K562 (cell line): ENCODE measurements at regions not wholly inside any gene's neighbourhood (a gene's known extent, or its start where the extent isn't known, plus 50 kb on each side); places are given as distances from the start of the nearest gene placed in this dataset.

ENCODE experiments used
- ATAC-seq: fragments of 200-7000 bp; cut with Tn5 transposase; 3 replicates; pipeline ENCODE4 v1.9.1; 2020; ENCODE audit warnings: moderate library complexity
- BruUV-seq: library from RNA; stranded (reverse); fragments of 400-500 nt; replicated peaks from 2 replicates; lab custom pipeline; 2021; lab: Mats Ljungman, UMichigan
- CTCF ChIA-PET: fragments of 300-600 bp; formaldehyde crosslinking; extraction: SDS; loops from one replicate; lab custom pipeline; 2021; ENCODE audit warnings: low intra/inter-chr PET ratio; lab: Yijun Ruan, JAX
- POLR2A ChIA-PET: fragments of 300-600, 350-650 bp; sonication (Branson Sonifier 250); formaldehyde crosslinking; extraction: SDS; loops from one replicate; lab custom pipeline; 2021; ENCODE audit warnings: antibody characterized with exemption, inconsistent platforms; lab: Yijun Ruan, JAX
- DNase-seq, 4 experiments: peaks; one replicate each; pipeline versions ENCODE4 v3.0.0 to v3.0.0-alpha.2; 2011 to 2018; ENCODE audit warnings: low spot score in 3 of 4, mixed read lengths in 3 of 4; ENCODE audit errors: extremely low read depth in 1 of 4
- FAIRE-seq: peaks from 2 replicates; lab custom pipeline; 2011; peaks lifted over from hg19 to GRCh38; lab: Jason Lieb, UNC
- H2AFZ ChIP-seq: 2 replicates; pipeline ENCODE4 v1.6.0; 2011; ENCODE audit warnings: low read depth, low read length, control low read depth, inconsistent platforms
- H3K27ac ChIP-seq: fragments of 200-600 bp; 3 replicates; pipeline ENCODE4 v1.8.0; 2011; ENCODE audit warnings: low read depth, mild to moderate bottlenecking, control low read depth, inconsistent platforms, low read length, moderate library complexity, mixed read lengths; ENCODE audit errors: extremely low read depth
- H3K27me3 ChIP-seq, 2 experiments: fragments of 300-600 bp in 1 of 2; 2 replicates in 1 of 2; 3 replicates in 1 of 2; pipeline versions ENCODE4 v1.6.0 to v1.8.0; 2011; ENCODE audit warnings: inconsistent platforms in 2 of 2, low read length in 2 of 2, mild to moderate bottlenecking in 1 of 2, mixed read lengths in 1 of 2, moderate library complexity in 1 of 2; ENCODE audit not compliant: control insufficient read depth in 2 of 2, insufficient read depth in 2 of 2
- H3K36me3 ChIP-seq: fragments of 300-600 bp; 3 replicates; pipeline ENCODE4 v1.8.0; 2011; ENCODE audit warnings: mild to moderate bottlenecking, low read length, inconsistent platforms; ENCODE audit not compliant: control insufficient read depth, insufficient read depth
- H3K4me1 ChIP-seq, 2 experiments: fragments of 200-600 bp in 1 of 2; replicated peaks in 1 of 2; 2 replicates in 1 of 2; 3 replicates in 1 of 2; pipeline versions ENCODE4 v1.5.1 to v1.8.0; 2011; ENCODE audit warnings: inconsistent platforms in 2 of 2, low read length in 2 of 2, mild to moderate bottlenecking in 1 of 2, mixed read lengths in 1 of 2, moderate library complexity in 1 of 2; ENCODE audit not compliant: control insufficient read depth in 2 of 2, insufficient read depth in 2 of 2
- H3K4me2 ChIP-seq: 2 replicates; pipeline ENCODE4 v1.6.1; 2011; ENCODE audit warnings: low read length, control low read depth, inconsistent platforms, mixed read lengths; ENCODE audit not compliant: insufficient read depth
- H3K4me3 ChIP-seq: fragments of 200-600 bp; sonication (generic), shearing (Covaris generic); 2 replicates; pipeline ENCODE4 v1.5.1; 2016; ENCODE audit warnings: control low read depth, inconsistent platforms
- H3K79me2 ChIP-seq: fragments of 200-600 bp; 3 replicates; pipeline ENCODE4 v1.8.0; 2011; ENCODE audit warnings: low read length, inconsistent platforms; ENCODE audit not compliant: control insufficient read depth, insufficient read depth
- H3K9ac ChIP-seq, 2 experiments: 2 replicates each; pipeline versions ENCODE4 v1.6.0 to v1.6.1; 2011; ENCODE audit warnings: low read depth in 2 of 2, low read length in 2 of 2, control low read depth in 1 of 2, inconsistent platforms in 1 of 2, mild to moderate bottlenecking in 1 of 2, mixed read lengths in 1 of 2; ENCODE audit not compliant: insufficient read depth in 1 of 2
- H3K9me1 ChIP-seq: one replicate; pipeline ENCODE4 v1.6.0; 2011; ENCODE audit warnings: inconsistent platforms, mild to moderate bottlenecking, low read length, moderate library complexity; ENCODE audit not compliant: control insufficient read depth, insufficient read depth
- H3K9me3 ChIP-seq: replicated peaks from 2 replicates; pipeline ENCODE4 v1.5.1; 2011; ENCODE audit warnings: low read depth, low read length, inconsistent platforms; ENCODE audit not compliant: control insufficient read depth, insufficient read depth
- H4K20me1 ChIP-seq: replicated peaks from 2 replicates; pipeline ENCODE4 v1.6.1; 2011; ENCODE audit warnings: low read length, inconsistent platforms, mixed read lengths; ENCODE audit not compliant: control insufficient read depth, insufficient read depth
- CHCHD3 ChIP-seq: fragments of 250-450 bp; sonication (Bioruptor Pico); IDR thresholded peaks from 2 replicates; pipeline ENCODE4 v2.1.2; 2022; ENCODE audit warnings: mild to moderate bottlenecking
- DMBX1 ChIP-seq: fragments of 250-450 bp; sonication (Bioruptor Pico); IDR thresholded peaks from 2 replicates; pipeline ENCODE4 v1.8.0; 2022; ENCODE audit warnings: inconsistent platforms, mild to moderate bottlenecking, moderate library complexity, borderline replicate concordance
- HOXB6 ChIP-seq: fragments of 250-450 bp; sonication (Bioruptor Pico); IDR thresholded peaks from 2 replicates; pipeline ENCODE4 v1.5.1; 2022; ENCODE audit warnings: mild to moderate bottlenecking, borderline replicate concordance
- TAF1 ChIP-seq: IDR thresholded peaks from 2 replicates; pipeline ENCODE4 v1.6.1; 2011; ENCODE audit warnings: mild to moderate bottlenecking, low read length, moderate library complexity; ENCODE audit not compliant: insufficient read depth, control insufficient read depth, severe bottlenecking; ENCODE audit errors: extremely low read depth
- XRCC5 ChIP-seq: fragments of 200-400 bp; formaldehyde crosslinking; IDR thresholded peaks from 2 replicates; pipeline ENCODE4 v1.6.1; 2017; ENCODE audit warnings: low read depth, mild to moderate bottlenecking, low read length
- ZBTB17 ChIP-seq: fragments of 450-650 bp; formaldehyde crosslinking; IDR thresholded peaks from 2 replicates; pipeline ENCODE4 v1.4.0; 2020; ENCODE audit warnings: mild to moderate bottlenecking
- ZNF263 ChIP-seq: sonication (generic); formaldehyde crosslinking; IDR thresholded peaks from 2 replicates; pipeline ENCODE4 v1.8.0; 2022; ENCODE audit warnings: mild to moderate bottlenecking, missing genetic modification reagents, borderline replicate concordance
- ZNF766 ChIP-seq: fragments of 200-800 bp; sonication (Bioruptor generic); conservative IDR thresholded peaks from 2 replicates; pipeline ENCODE4 v1.6.1; 2016; ENCODE audit warnings: missing genetic modification characterization, missing compliant biosample characterization
- ZNF780A ChIP-seq: fragments of 250-450 bp; sonication (Bioruptor Pico); IDR thresholded peaks from 2 replicates; pipeline ENCODE4 v1.5.0; 2021; ENCODE audit warnings: mild to moderate bottlenecking
- WGBS: fragments of 100-300 bp; shearing (Covaris generic); methylation state at CpG from one replicate; pipeline ENCODE4 v1.1.6; 2016; ENCODE audit warnings: low coverage, mixed read lengths; ENCODE audit not compliant: insufficient coverage; ENCODE audit errors: missing lambda C conversion rate; 5-methylcytosine and 5-hydroxymethylcytosine counted together
- in situ Hi-C: fragments of 300-500 bp; cut with MboI; formaldehyde crosslinking; loops from 4 replicates; pipeline ENCODE4 v1.15.0; 2018; ENCODE audit warnings: inconsistent platforms, mixed read lengths
- intact Hi-C: fragments of 100-400 bp; cut with micrococcal nuclease; formaldehyde crosslinking; loops from 2 replicates; pipeline ENCODE4 v1.14.2; 2022
- TF ChIP-seq, protein P1 (sequence below): fragments of 450-650 bp; formaldehyde crosslinking; IDR thresholded peaks from 2 replicates; pipeline ENCODE4 v1.4.0; 2020; ENCODE audit warnings: mild to moderate bottlenecking, moderate library complexity

DNA sequence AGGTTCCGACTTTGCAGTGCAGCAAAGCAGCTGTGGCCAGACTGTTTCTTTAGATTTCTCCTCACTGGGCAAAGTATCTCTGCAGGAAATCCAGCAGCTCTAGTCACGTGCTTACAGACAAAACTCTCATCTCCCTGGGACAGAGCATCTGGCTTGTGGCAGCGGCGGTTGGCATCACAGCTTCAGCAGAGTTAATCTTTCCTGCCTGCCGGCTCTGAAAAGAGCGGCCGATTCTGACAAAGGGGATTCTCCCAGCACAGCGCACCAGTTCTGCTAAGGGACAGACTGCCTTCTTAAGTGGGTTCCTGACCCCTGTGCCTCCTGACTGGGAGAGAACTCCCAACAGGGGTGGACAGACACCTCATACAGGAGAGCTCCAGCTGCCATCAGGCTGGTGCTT is 1357.3 kb upstream of the TENM4 start (continued):
- TF ChIP-seq ZNF766 (CRISPR knock-in tag) (no peak), DMBX1 (CRISPR knock-in tag) (no peak)

DNA sequence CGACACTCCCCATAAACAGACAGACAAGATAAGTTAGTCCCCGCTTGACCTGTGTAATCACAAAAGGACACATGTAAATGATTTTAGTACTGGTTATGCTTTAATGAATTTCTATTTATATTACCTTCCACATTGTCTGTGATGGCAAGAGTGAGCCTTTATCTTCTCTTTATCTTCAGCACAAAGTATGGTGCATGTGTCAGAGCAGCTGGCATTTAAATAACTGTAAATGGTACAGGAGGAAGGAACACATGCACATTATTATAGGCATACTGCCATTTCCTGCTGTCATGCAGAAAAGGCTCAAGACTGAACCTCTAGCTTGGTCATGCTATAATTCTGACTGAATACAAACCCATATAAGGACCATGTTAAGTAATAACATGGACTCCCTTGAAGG is 1342.7 kb upstream of the TENM4 start:
- H3K4me1 ChIP-seq = no peaks in the 10 kb centered on the region
- CTCF ChIA-PET = no interaction called here
- no peak overlapping the region for H3K4me3 ChIP-seq
- intact Hi-C loops = no loop called here
- H3K9me1 ChIP-seq = no peaks in the 10 kb centered on the region
- no peak overlapping the region for H3K4me2 ChIP-seq
- ATAC-seq (no peak), FAIRE-seq (no peak), DNase-seq (no peak)
- no peak overlapping the region for H2AFZ ChIP-seq
- peaks cover 4% of the 10 kb centered on the region for H3K9me3 ChIP-seq
- no peaks in the 10 kb centered on the region for H4K20me1 ChIP-seq
- H3K27ac ChIP-seq = no peak overlapping the region
- POLR2A ChIA-PET = no interaction called here
- H3K79me2 ChIP-seq = no peaks in the 10 kb centered on the region
- no peak overlapping the region for H3K9ac ChIP-seq
- TF ChIP-seq ZNF780A (CRISPR knock-in tag) (no peak), XRCC5 (no peak), ZNF263 (CRISPR knock-in tag) (no peak), HOXB6 (CRISPR knock-in tag) (no peak), TAF1 (no peak), ZBTB17 (CRISPR knock-in tag) (no peak), CHCHD3 (CRISPR knock-in tag) (no peak)
- TF ChIP-seq, protein P1, sequence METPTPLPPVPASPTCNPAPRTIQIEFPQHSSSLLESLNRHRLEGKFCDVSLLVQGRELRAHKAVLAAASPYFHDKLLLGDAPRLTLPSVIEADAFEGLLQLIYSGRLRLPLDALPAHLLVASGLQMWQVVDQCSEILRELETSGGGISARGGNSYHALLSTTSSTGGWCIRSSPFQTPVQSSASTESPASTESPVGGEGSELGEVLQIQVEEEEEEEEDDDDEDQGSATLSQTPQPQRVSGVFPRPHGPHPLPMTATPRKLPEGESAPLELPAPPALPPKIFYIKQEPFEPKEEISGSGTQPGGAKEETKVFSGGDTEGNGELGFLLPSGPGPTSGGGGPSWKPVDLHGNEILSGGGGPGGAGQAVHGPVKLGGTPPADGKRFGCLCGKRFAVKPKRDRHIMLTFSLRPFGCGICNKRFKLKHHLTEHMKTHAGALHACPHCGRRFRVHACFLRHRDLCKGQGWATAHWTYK (CRISPR knock-in tag) = no peak
- in situ Hi-C loops = no loop called here
- BruUV-seq = no TSS peak
- H3K27me3 ChIP-seq = no peaks in the 10 kb centered on the region
- no peaks in the 10 kb centered on the region for H3K36me3 ChIP-seq
- WGBS = 5% methylated on average over 2 of the region's 2 CpGs
